ENCODE measurements at regions not wholly inside any gene's neighbourhood (a gene's known extent, or its start where the extent isn't known, plus 50 kb on each side); places are given as distances from the start of the nearest gene placed in this dataset.

DNA sequence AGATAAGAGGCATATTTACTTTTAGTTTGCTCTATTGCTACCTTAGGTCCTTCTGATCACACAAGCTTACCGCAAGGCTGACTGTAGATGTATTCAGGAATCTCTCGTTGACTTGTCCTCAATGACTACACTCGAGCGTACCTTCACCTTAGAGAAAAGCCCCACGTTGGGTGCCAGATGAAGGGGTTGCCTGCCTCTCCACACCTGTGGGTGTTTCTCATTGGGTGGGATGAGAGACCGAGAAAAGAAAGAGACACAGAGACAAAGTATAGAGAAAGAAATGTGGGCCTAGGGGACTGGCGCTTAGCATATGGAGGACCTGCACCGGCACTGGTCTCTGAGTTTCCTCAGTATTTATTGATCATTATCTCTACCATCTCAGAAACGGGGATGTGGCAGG, 51.8 kb downstream of the ASCL4 start:
- no peak for TF ChIP-seq EZH2phosphoT487 (IDR thresholded peaks at IDR 0.05; ENCODE audit: low read depth)
- TF ChIP-seq, protein P1, sequence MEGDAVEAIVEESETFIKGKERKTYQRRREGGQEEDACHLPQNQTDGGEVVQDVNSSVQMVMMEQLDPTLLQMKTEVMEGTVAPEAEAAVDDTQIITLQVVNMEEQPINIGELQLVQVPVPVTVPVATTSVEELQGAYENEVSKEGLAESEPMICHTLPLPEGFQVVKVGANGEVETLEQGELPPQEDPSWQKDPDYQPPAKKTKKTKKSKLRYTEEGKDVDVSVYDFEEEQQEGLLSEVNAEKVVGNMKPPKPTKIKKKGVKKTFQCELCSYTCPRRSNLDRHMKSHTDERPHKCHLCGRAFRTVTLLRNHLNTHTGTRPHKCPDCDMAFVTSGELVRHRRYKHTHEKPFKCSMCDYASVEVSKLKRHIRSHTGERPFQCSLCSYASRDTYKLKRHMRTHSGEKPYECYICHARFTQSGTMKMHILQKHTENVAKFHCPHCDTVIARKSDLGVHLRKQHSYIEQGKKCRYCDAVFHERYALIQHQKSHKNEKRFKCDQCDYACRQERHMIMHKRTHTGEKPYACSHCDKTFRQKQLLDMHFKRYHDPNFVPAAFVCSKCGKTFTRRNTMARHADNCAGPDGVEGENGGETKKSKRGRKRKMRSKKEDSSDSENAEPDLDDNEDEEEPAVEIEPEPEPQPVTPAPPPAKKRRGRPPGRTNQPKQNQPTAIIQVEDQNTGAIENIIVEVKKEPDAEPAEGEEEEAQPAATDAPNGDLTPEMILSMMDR (IDR thresholded peaks at IDR 0.05; ENCODE audit: low read depth, low read length): no peak
